SK-N-SH treated with all-trans-retinoic acid at 6 μM for 48 hours (cell line): ENCODE measurements at regions not wholly inside any gene's neighbourhood (a gene's known extent, or its start where the extent isn't known, plus 50 kb on each side); places are given as distances from the start of the nearest gene placed in this dataset.

Experiments
- ATAC-seq: fragments of 200-7000 bp; cut with Tn5 transposase; 3 replicates; pipeline ENCODE4 v1.9.1; 2020; ENCODE audit warnings: mild to moderate bottlenecking, moderate library complexity
- ARNTL ChIP-seq: fragments of 450-650 bp; formaldehyde crosslinking; IDR thresholded peaks from 2 replicates; pipeline ENCODE4 v1.5.0; 2020; ENCODE audit warnings: low read depth, mild to moderate bottlenecking, moderate library complexity, borderline replicate concordance
- BACH2 ChIP-seq: fragments of 250-450 bp; sonication (Bioruptor Pico); IDR thresholded peaks from 2 replicates; pipeline ENCODE4 v1.9.0; 2021; ENCODE audit warnings: mild to moderate bottlenecking, borderline replicate concordance
- CREB5 ChIP-seq: fragments of 250-450 bp; sonication (Bioruptor Pico); IDR thresholded peaks from 2 replicates; pipeline ENCODE4 v1.5.1; 2020; ENCODE audit warnings: low read depth, mild to moderate bottlenecking, moderate library complexity
- CSDC2 ChIP-seq: fragments of 250-450 bp; sonication (Bioruptor Pico); IDR thresholded peaks from 2 replicates; pipeline ENCODE4 v1.5.0; 2020; ENCODE audit warnings: mild to moderate bottlenecking, moderate library complexity
- ESRRG ChIP-seq: fragments of 250-450 bp; sonication (Bioruptor Pico); IDR thresholded peaks from 2 replicates; pipeline ENCODE4 v1.6.1; 2021; ENCODE audit warnings: mild to moderate bottlenecking
- ISL1 ChIP-seq: fragments of 250-450 bp; sonication (Bioruptor Pico); IDR thresholded peaks from 2 replicates; pipeline ENCODE4 v2.1.2; 2022; ENCODE audit warnings: mild to moderate bottlenecking, moderate library complexity
- OSR1 ChIP-seq: fragments of 250-450 bp; sonication (Bioruptor Pico); IDR thresholded peaks from 2 replicates; pipeline ENCODE4 v1.8.0; 2022; ENCODE audit warnings: moderate library complexity, mild to moderate bottlenecking, inconsistent platforms
- PATZ1 ChIP-seq: fragments of 250-450 bp; sonication (Bioruptor Pico); IDR thresholded peaks from 2 replicates; pipeline ENCODE4 v1.8.0; 2020; ENCODE audit warnings: mild to moderate bottlenecking, moderate library complexity, borderline replicate concordance
- PPARA ChIP-seq: fragments of 250-450 bp; sonication (Bioruptor Pico); IDR thresholded peaks from 2 replicates; pipeline ENCODE4 v1.5.0; 2020; ENCODE audit warnings: mild to moderate bottlenecking, borderline replicate concordance
- RARB ChIP-seq: fragments of 250-450 bp; sonication (Bioruptor Pico); IDR thresholded peaks from 2 replicates; pipeline ENCODE4 v1.8.0; 2021; ENCODE audit warnings: mild to moderate bottlenecking, moderate library complexity
- SNAI2 ChIP-seq: fragments of 250-450 bp; sonication (Bioruptor Pico); IDR thresholded peaks from 2 replicates; pipeline ENCODE4 v1.5.0; 2020; ENCODE audit warnings: mild to moderate bottlenecking, moderate library complexity
- TCF4 ChIP-seq: fragments of 250-450 bp; sonication (Bioruptor Pico); IDR thresholded peaks from 2 replicates; pipeline ENCODE4 v1.8.0; 2021; ENCODE audit warnings: mild to moderate bottlenecking, moderate library complexity, borderline replicate concordance
- TOX ChIP-seq: fragments of 250-450 bp; sonication (Bioruptor Pico); IDR thresholded peaks from 2 replicates; pipeline ENCODE4 v1.8.0; 2021; ENCODE audit warnings: mild to moderate bottlenecking, moderate library complexity, borderline replicate concordance
- ZFP3 ChIP-seq: fragments of 250-450 bp; sonication (Bioruptor Pico); IDR thresholded peaks from 2 replicates; pipeline ENCODE4 v1.5.0; 2020; ENCODE audit warnings: mild to moderate bottlenecking, moderate library complexity
- ZFP30 ChIP-seq: fragments of 450-650 bp; formaldehyde crosslinking; IDR thresholded peaks from 2 replicates; pipeline ENCODE4 v1.5.0; 2022; ENCODE audit warnings: mild to moderate bottlenecking, moderate library complexity
- ZNF565 ChIP-seq: fragments of 450-650 bp; formaldehyde crosslinking; conservative IDR thresholded peaks from 2 replicates; pipeline ENCODE4 v1.5.0; 2020; ENCODE audit warnings: low read depth, mild to moderate bottlenecking, moderate library complexity
- ZNF70 ChIP-seq: fragments of 450-650 bp; formaldehyde crosslinking; IDR thresholded peaks from 2 replicates; pipeline ENCODE4 v1.5.0; 2020; ENCODE audit warnings: mild to moderate bottlenecking, moderate library complexity
- ZNF8 ChIP-seq: fragments of 450-650 bp; formaldehyde crosslinking; IDR thresholded peaks from 2 replicates; pipeline ENCODE4 v1.5.0; 2020; ENCODE audit warnings: mild to moderate bottlenecking, moderate library complexity
- TF ChIP-seq, protein P1 (sequence below): fragments of 250-450 bp; sonication (Bioruptor Pico); IDR thresholded peaks from 2 replicates; pipeline ENCODE4 v1.5.0; 2020; ENCODE audit warnings: mild to moderate bottlenecking, moderate library complexity
- TF ChIP-seq, protein P2 (sequence below): fragments of 250-450 bp; sonication (Bioruptor Pico); IDR thresholded peaks from 2 replicates; pipeline ENCODE4 v1.5.1; 2021; ENCODE audit warnings: mild to moderate bottlenecking, moderate library complexity
- TF ChIP-seq, protein P3 (sequence below): fragments of 250-450 bp; sonication (Bioruptor Pico); IDR thresholded peaks from 2 replicates; pipeline ENCODE4 v1.8.0; 2021; ENCODE audit warnings: low read depth, mild to moderate bottlenecking, moderate library complexity, borderline replicate concordance

DNA sequence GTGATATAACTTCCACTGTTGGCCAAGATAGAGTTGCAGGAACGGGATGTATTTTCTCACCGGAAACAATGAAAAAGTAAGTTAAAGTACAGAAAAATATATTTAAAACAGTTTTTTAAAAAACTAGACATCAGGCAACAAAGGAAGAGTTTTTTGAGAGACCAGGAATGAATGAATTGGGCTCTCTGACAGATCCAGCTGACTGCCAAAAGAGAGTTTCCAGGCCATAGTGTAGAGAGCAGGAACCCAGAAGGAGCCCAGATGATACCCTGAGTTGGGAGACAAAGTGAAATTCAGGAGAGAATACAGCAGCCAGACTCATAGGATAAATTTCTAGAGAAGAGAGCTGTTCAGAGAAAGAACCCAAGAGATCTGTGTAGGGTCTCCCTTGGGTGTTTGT is 362.6 kb upstream of the SMIM21 start:
- ATAC-seq = no peak
- no peak for TF ChIP-seq TCF4
- TF ChIP-seq SNAI2 (CRISPR knock-in tag) = no peak
- no peak for TF ChIP-seq TOX (CRISPR knock-in tag)
- TF ChIP-seq ZFP3 (CRISPR knock-in tag) = no peak
- TF ChIP-seq ISL1 (CRISPR knock-in tag) = no peak
- TF ChIP-seq, protein P1, sequence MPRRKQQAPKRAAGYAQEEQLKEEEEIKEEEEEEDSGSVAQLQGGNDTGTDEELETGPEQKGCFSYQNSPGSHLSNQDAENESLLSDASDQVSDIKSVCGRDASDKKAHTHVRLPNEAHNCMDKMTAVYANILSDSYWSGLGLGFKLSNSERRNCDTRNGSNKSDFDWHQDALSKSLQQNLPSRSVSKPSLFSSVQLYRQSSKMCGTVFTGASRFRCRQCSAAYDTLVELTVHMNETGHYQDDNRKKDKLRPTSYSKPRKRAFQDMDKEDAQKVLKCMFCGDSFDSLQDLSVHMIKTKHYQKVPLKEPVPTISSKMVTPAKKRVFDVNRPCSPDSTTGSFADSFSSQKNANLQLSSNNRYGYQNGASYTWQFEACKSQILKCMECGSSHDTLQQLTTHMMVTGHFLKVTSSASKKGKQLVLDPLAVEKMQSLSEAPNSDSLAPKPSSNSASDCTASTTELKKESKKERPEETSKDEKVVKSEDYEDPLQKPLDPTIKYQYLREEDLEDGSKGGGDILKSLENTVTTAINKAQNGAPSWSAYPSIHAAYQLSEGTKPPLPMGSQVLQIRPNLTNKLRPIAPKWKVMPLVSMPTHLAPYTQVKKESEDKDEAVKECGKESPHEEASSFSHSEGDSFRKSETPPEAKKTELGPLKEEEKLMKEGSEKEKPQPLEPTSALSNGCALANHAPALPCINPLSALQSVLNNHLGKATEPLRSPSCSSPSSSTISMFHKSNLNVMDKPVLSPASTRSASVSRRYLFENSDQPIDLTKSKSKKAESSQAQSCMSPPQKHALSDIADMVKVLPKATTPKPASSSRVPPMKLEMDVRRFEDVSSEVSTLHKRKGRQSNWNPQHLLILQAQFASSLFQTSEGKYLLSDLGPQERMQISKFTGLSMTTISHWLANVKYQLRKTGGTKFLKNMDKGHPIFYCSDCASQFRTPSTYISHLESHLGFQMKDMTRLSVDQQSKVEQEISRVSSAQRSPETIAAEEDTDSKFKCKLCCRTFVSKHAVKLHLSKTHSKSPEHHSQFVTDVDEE (CRISPR knock-in tag) = no peak
- TF ChIP-seq BACH2 = no peak
- no peak for TF ChIP-seq OSR1 (CRISPR knock-in tag)

DNA sequence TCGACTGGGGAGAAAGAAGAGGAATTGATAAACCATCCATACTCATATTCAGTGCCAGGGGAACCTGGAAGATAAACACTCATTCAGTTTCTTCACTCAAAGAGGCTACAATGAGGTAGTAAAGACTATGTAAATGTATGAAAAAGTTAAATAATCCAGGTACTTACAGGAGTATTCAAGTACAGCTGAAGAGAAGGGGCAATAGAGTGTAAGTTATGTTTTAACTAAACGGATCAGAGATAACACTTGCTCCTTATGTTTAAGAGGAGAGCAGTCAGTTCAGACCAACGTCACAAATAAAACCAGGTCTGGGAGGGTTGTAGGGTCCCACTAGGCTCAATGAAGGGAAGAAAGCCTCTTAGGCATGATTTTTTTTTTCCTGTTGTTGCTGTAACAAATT is 358.3 kb upstream of the SMIM21 start:
- TF ChIP-seq BACH2 = no peak
- no peak for TF ChIP-seq ZFP30 (CRISPR knock-in tag)
- TF ChIP-seq ZNF565 (CRISPR knock-in tag) = no peak
- TF ChIP-seq, protein P1 (CRISPR knock-in tag) = no peak
- TF ChIP-seq, protein P2, sequence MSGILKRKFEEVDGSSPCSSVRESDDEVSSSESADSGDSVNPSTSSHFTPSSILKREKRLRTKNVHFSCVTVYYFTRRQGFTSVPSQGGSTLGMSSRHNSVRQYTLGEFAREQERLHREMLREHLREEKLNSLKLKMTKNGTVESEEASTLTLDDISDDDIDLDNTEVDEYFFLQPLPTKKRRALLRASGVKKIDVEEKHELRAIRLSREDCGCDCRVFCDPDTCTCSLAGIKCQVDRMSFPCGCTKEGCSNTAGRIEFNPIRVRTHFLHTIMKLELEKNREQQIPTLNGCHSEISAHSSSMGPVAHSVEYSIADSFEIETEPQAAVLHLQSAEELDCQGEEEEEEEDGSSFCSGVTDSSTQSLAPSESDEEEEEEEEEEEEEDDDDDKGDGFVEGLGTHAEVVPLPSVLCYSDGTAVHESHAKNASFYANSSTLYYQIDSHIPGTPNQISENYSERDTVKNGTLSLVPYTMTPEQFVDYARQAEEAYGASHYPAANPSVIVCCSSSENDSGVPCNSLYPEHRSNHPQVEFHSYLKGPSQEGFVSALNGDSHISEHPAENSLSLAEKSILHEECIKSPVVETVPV (CRISPR knock-in tag) = no peak
- TF ChIP-seq, protein P3, sequence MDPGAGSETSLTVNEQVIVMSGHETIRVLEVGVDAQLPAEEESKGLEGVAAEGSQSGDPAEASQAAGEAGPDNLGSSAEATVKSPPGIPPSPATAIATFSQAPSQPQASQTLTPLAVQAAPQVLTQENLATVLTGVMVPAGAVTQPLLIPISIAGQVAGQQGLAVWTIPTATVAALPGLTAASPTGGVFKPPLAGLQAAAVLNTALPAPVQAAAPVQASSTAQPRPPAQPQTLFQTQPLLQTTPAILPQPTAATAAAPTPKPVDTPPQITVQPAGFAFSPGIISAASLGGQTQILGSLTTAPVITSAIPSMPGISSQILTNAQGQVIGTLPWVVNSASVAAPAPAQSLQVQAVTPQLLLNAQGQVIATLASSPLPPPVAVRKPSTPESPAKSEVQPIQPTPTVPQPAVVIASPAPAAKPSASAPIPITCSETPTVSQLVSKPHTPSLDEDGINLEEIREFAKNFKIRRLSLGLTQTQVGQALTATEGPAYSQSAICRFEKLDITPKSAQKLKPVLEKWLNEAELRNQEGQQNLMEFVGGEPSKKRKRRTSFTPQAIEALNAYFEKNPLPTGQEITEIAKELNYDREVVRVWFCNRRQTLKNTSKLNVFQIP (CRISPR knock-in tag) = no peak
- no peak for TF ChIP-seq TOX (CRISPR knock-in tag)
- TF ChIP-seq PPARA (CRISPR knock-in tag) = no peak
- no peak for TF ChIP-seq ESRRG (CRISPR knock-in tag)
- TF ChIP-seq ZFP3 (CRISPR knock-in tag) = no peak
- no peak for TF ChIP-seq ZNF70
- no peak for ATAC-seq

DNA sequence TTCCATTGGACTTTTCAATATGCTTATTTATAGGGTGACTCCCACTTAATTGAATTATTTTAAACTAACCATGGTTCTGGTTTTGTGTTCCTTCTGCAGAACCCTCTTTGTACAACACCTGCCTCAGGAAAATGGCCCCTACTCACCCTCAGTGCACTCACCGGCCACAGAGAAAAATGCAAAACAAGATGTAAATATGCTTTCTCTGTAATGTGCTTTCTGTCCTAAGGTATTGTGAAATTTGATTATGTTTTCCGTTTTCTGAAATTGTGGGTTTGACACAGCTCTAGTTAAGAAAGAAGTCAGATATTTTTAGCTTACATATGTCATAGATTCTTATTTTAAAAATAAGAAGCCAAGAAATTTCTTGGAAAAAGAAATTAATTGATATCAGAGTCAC is 357.7 kb upstream of the SMIM21 start:
- no peak for ATAC-seq
- TF ChIP-seq ZNF70 = no peak
- no peak for TF ChIP-seq PPARA (CRISPR knock-in tag)
- TF ChIP-seq CSDC2 (CRISPR knock-in tag) = no peak
- TF ChIP-seq, protein P3 (CRISPR knock-in tag) = no peak
- no peak for TF ChIP-seq PATZ1
- TF ChIP-seq, protein P1 (CRISPR knock-in tag) = no peak
- TF ChIP-seq ARNTL (CRISPR knock-in tag) = no peak
- no peak for TF ChIP-seq ZFP3 (CRISPR knock-in tag)
- no peak for TF ChIP-seq CREB5
- no peak for TF ChIP-seq BACH2
- TF ChIP-seq ZNF8 (CRISPR knock-in tag) = no peak
- TF ChIP-seq RARB = no peak
